ENCODE measurements at regions not wholly inside any gene's neighbourhood (a gene's known extent, or its start where the extent isn't known, plus 50 kb on each side); places are given as distances from the start of the nearest gene placed in this dataset.

DNA sequence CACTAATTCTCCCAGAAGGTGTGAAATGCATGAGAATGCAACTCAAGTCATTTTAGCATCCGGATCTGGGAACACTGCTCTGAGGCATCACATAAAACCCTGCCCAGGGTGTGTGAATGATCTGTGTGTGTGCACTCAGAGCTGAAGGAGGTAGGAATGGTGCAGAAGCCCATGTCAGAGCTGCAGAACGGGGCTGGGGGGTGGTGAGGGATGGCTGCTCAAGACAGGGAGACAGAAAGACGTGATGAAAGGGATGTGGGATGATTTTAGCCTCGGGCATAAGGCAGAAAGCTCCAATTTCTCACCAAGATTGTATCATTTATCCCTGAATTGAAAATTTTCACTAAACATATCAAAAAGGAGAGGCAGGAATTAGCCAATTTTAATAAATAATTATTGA lies 369.1 kb downstream of the EIPR1 start:
- Histone ChIP-seq H3K4me3 (ENCODE audit: low read length) (no peak overlapping the region), H3F3A (ENCODE audit: insufficient read depth, low read length) (no peaks in the 10 kb centered on the region), H3K4me1 (ENCODE audit: low read length) (no peaks in the 10 kb centered on the region), H3K9me2 (replicated peaks; ENCODE audit: insufficient read depth, low read length) (no peaks in the 10 kb centered on the region), H3K27me3 (replicated peaks; ENCODE audit: insufficient read depth, low read length) (no peaks in the 10 kb centered on the region), H3K9me3 (replicated peaks; ENCODE audit: insufficient read depth, low read length) (no peaks in the 10 kb centered on the region), H3K36me3 (replicated peaks; ENCODE audit: insufficient read depth, low read length) (no peaks in the 10 kb centered on the region), H4K20me1 (ENCODE audit: insufficient read depth, low read length) (no peaks in the 10 kb centered on the region), H3K9ac (ENCODE audit: low read length) (no peak overlapping the region), H3K79me2 (ENCODE audit: low read length) (no peaks in the 10 kb centered on the region), H3K27ac (ENCODE audit: low read length) (no peak overlapping the region), H3K4me2 (ENCODE audit: low read depth, low read length) (no peak overlapping the region), H2AFZ (ENCODE audit: low read length) (no peak overlapping the region)
- TF ChIP-seq, protein P1, sequence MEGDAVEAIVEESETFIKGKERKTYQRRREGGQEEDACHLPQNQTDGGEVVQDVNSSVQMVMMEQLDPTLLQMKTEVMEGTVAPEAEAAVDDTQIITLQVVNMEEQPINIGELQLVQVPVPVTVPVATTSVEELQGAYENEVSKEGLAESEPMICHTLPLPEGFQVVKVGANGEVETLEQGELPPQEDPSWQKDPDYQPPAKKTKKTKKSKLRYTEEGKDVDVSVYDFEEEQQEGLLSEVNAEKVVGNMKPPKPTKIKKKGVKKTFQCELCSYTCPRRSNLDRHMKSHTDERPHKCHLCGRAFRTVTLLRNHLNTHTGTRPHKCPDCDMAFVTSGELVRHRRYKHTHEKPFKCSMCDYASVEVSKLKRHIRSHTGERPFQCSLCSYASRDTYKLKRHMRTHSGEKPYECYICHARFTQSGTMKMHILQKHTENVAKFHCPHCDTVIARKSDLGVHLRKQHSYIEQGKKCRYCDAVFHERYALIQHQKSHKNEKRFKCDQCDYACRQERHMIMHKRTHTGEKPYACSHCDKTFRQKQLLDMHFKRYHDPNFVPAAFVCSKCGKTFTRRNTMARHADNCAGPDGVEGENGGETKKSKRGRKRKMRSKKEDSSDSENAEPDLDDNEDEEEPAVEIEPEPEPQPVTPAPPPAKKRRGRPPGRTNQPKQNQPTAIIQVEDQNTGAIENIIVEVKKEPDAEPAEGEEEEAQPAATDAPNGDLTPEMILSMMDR (IDR thresholded peaks at IDR 0.05; ENCODE audit: low read length) = no peak
- TF ChIP-seq EZH2phosphoT487 (IDR thresholded peaks at IDR 0.05; ENCODE audit: low read length) = no peak
- no peak for TF ChIP-seq EZH2 (optimal IDR thresholded peaks at IDR 0.05; ENCODE audit: low read depth, low read length)
- no peak for DNase-seq

DNA sequence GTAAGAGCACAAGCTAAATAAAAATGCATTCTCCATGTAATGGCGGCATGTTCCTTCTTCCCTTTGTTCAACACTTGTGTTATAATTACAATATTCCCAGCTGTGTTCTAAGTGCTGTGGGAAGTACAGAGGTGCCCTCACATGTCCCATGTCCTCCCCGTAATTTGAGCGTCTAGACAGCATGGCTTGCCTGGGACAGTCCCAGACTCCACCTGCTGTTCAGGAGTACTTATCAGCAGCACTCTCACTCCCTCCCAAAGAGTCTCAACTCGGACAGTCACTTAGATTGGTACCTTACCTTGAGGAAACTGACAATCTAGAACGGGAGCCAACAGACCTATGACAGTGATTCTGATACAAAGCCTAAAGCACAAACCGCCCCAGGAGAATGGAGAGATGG lies 370.5 kb downstream of the EIPR1 start:
- Histone ChIP-seq H4K20me1 (ENCODE audit: insufficient read depth, low read length) (no peaks in the 10 kb centered on the region), H3K4me3 (ENCODE audit: low read length) (no peak overlapping the region), H3K27ac (ENCODE audit: low read length) (no peak overlapping the region), H3K9me3 (replicated peaks; ENCODE audit: insufficient read depth, low read length) (no peaks in the 10 kb centered on the region), H3K9ac (ENCODE audit: low read length) (no peak overlapping the region), H3K27me3 (replicated peaks; ENCODE audit: insufficient read depth, low read length) (no peaks in the 10 kb centered on the region), H3K4me2 (ENCODE audit: low read depth, low read length) (no peak overlapping the region), H3K36me3 (replicated peaks; ENCODE audit: insufficient read depth, low read length) (no peaks in the 10 kb centered on the region), H3K79me2 (ENCODE audit: low read length) (no peaks in the 10 kb centered on the region), H3K9me2 (replicated peaks; ENCODE audit: insufficient read depth, low read length) (no peaks in the 10 kb centered on the region), H3K4me1 (ENCODE audit: low read length) (no peaks in the 10 kb centered on the region), H2AFZ (ENCODE audit: low read length) (no peak overlapping the region), H3F3A (ENCODE audit: insufficient read depth, low read length) (no peaks in the 10 kb centered on the region)
- TF ChIP-seq, protein P1 (IDR thresholded peaks at IDR 0.05; ENCODE audit: low read length) = no peak
- TF ChIP-seq EZH2 (optimal IDR thresholded peaks at IDR 0.05; ENCODE audit: low read depth, low read length) (no peak), EZH2phosphoT487 (IDR thresholded peaks at IDR 0.05; ENCODE audit: low read length) (no peak)
- DNase-seq = no peak

DNA sequence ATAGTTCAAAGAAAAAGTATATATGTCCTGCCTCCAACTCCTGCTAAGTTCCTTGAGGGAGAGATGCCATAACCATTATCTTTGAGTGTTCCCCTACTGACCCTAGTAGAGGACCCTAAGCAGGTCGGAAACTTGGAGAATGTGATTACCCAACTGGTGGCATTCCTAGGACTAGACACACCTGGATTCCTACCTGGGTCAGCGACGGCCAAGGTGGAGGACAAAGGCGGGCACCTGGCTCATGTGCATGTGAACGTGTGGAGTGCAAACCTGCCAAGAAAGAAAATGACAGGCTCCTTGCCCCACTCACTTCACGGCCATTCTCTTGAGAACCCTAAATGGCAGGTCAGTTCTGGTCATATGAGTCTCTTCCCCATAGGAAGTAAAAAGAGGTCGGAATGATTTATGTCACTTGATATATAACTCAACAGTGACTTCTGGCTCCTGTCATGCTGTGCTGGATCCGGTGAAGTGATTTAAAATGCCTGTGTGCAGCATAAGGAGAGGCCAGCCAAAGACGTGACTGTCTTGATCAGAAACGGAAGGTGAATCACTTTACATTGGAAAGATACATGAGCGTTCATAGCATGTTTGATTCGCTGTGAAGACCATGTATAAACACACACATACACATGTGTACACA lies 371.6 kb downstream of the EIPR1 start:
- no peak overlapping the region for H3K27ac ChIP-seq (ENCODE audit: low read length)
- H3K9me2 ChIP-seq (replicated peaks; ENCODE audit: insufficient read depth, low read length) = no peaks in the 10 kb centered on the region
- H3F3A ChIP-seq (ENCODE audit: insufficient read depth, low read length) = no peaks in the 10 kb centered on the region
- no peaks in the 10 kb centered on the region for H3K27me3 ChIP-seq (replicated peaks; ENCODE audit: insufficient read depth, low read length)
- H3K4me1 ChIP-seq (ENCODE audit: low read length) = no peaks in the 10 kb centered on the region
- no peaks in the 10 kb centered on the region for H3K36me3 ChIP-seq (replicated peaks; ENCODE audit: insufficient read depth, low read length)
- no peak overlapping the region for H3K4me3 ChIP-seq (ENCODE audit: low read length)
- H3K79me2 ChIP-seq (ENCODE audit: low read length) = no peaks in the 10 kb centered on the region
- TF ChIP-seq, protein P1 (IDR thresholded peaks at IDR 0.05; ENCODE audit: low read length) = no peak
- no peak for TF ChIP-seq EZH2phosphoT487 (IDR thresholded peaks at IDR 0.05; ENCODE audit: low read length)
- TF ChIP-seq EZH2 (optimal IDR thresholded peaks at IDR 0.05; ENCODE audit: low read depth, low read length) = no peak
- no peak overlapping the region for H2AFZ ChIP-seq (ENCODE audit: low read length)
- no peak for DNase-seq
- no peak overlapping the region for H3K4me2 ChIP-seq (ENCODE audit: low read depth, low read length)
- H3K9me3 ChIP-seq (replicated peaks; ENCODE audit: insufficient read depth, low read length) = no peaks in the 10 kb centered on the region
- no peaks in the 10 kb centered on the region for H4K20me1 ChIP-seq (ENCODE audit: insufficient read depth, low read length)
- no peak overlapping the region for H3K9ac ChIP-seq (ENCODE audit: low read length)

All from MM.1S (cell line).